Activated T-helper 1 cell treated with anti-CD3 and anti-CD28 coated beads, Interleukin-12 subunit alpha, Interleukin-12 subunit beta, Interleukin-2, Interleukin-4 antibody, amounts not matched to agents 30 ng/mL and 10 ng/mL and 1 ng/mL, durations not matched to agents 14 hours and 24 hours and 36 hours (primary cell): ENCODE measurements at regions not wholly inside any gene's neighbourhood (a gene's known extent, or its start where the extent isn't known, plus 50 kb on each side); places are given as distances from the start of the nearest gene placed in this dataset.

Experiments used
- DNase-seq: peaks from one replicate; pipeline ENCODE4 v3.0.0; 2021; ENCODE audit warnings: low spot score
- H3K27ac Mint-ChIP-seq: one replicate; pipeline ENCODE4 v1.8.0; 2021; ENCODE audit warnings: mild to moderate bottlenecking, mixed read lengths
- H3K27me3 Mint-ChIP-seq: one replicate; pipeline ENCODE4 v1.8.0; 2022; ENCODE audit warnings: mild to moderate bottlenecking, moderate library complexity, mixed read lengths; ENCODE audit not compliant: insufficient read depth
- H3K36me3 Mint-ChIP-seq: one replicate; pipeline ENCODE4 v1.8.0; 2021; ENCODE audit warnings: low read depth, mixed read lengths
- H3K4me1 Mint-ChIP-seq: one replicate; pipeline ENCODE4 v1.8.0; 2021; ENCODE audit warnings: low read depth, mixed read lengths
- H3K4me3 Mint-ChIP-seq: one replicate; pipeline ENCODE4 v1.8.0; 2021; ENCODE audit warnings: mild to moderate bottlenecking, moderate library complexity, mixed read lengths
- H3K9me3 Mint-ChIP-seq: one replicate; pipeline ENCODE4 v1.8.0; 2021; ENCODE audit warnings: mixed read lengths
- intact Hi-C: fragments of 100-400 bp; cut with micrococcal nuclease; formaldehyde crosslinking; loops from one replicate; pipeline ENCODE4 v1.15.1; 2024

GRCh38 chr4:57249083-57249482, 138.9 kb upstream of the IGFBP7 start:
- Mint-ChIP-seq H3K4me3 (no peak overlapping the region), H3K36me3 (no peaks in the 10 kb centered on the region), H3K27me3 (no peaks in the 10 kb centered on the region), H3K27ac (no peak overlapping the region), H3K9me3 (no peaks in the 10 kb centered on the region), H3K4me1 (no peaks in the 10 kb centered on the region)
- no peak for DNase-seq
- intact Hi-C loops = no loop called here

- intact Hi-C loops = no loop called here
- Mint-ChIP-seq H3K4me1 (no peaks in the 10 kb centered on the region), H3K27ac (no peak overlapping the region), H3K27me3 (no peaks in the 10 kb centered on the region), H3K36me3 (no peaks in the 10 kb centered on the region), H3K9me3 (no peaks in the 10 kb centered on the region), H3K4me3 (no peak overlapping the region)
- no peak for DNase-seq
These were observed 132.9 kb upstream of the IGFBP7 start for GRCh38 chr4:57243076-57243475.

GRCh38 chr4:57234252-57234775, 124.1 kb upstream of the IGFBP7 start:
- H3K27me3 Mint-ChIP-seq = no peaks in the 10 kb centered on the region
- no peak for DNase-seq
- H3K36me3 Mint-ChIP-seq = no peaks in the 10 kb centered on the region
- intact Hi-C loops = no loop called here
- H3K27ac Mint-ChIP-seq = no peak overlapping the region
- H3K9me3 Mint-ChIP-seq = no peaks in the 10 kb centered on the region
- H3K4me3 Mint-ChIP-seq = no peak overlapping the region
- H3K4me1 Mint-ChIP-seq = no peaks in the 10 kb centered on the region

GRCh38 chr4:57233386-57233785, 123.2 kb upstream of the IGFBP7 start:
- Mint-ChIP-seq H3K4me3 (no peak overlapping the region), H3K27ac (no peak overlapping the region), H3K36me3 (no peaks in the 10 kb centered on the region), H3K9me3 (no peaks in the 10 kb centered on the region), H3K27me3 (no peaks in the 10 kb centered on the region), H3K4me1 (no peaks in the 10 kb centered on the region)
- intact Hi-C loops = no loop called here
- no peak for DNase-seq

GRCh38 chr4:57231781-57232180, 121.6 kb upstream of the IGFBP7 start:
- Mint-ChIP-seq H3K4me3 (no peak overlapping the region), H3K4me1 (no peaks in the 10 kb centered on the region), H3K27me3 (no peaks in the 10 kb centered on the region), H3K9me3 (no peaks in the 10 kb centered on the region), H3K36me3 (no peaks in the 10 kb centered on the region), H3K27ac (no peak overlapping the region)
- DNase-seq = no peak
- intact Hi-C loops = no loop called here

- Mint-ChIP-seq H3K27ac (no peak overlapping the region), H3K27me3 (no peaks in the 10 kb centered on the region), H3K9me3 (no peaks in the 10 kb centered on the region), H3K4me3 (no peak overlapping the region), H3K4me1 (no peaks in the 10 kb centered on the region), H3K36me3 (no peaks in the 10 kb centered on the region)
- no peak for DNase-seq
- intact Hi-C loops = no loop called here
These were observed 110.5 kb upstream of the IGFBP7 start for GRCh38 chr4:57220734-57221133.

GRCh38 chr4:57220172-57220571, 110.0 kb upstream of the IGFBP7 start:
- DNase-seq = no peak
- no peaks in the 10 kb centered on the region for H3K27me3 Mint-ChIP-seq
- H3K4me3 Mint-ChIP-seq = no peak overlapping the region
- H3K27ac Mint-ChIP-seq = no peak overlapping the region
- no peaks in the 10 kb centered on the region for H3K36me3 Mint-ChIP-seq
- H3K9me3 Mint-ChIP-seq = no peaks in the 10 kb centered on the region
- intact Hi-C loops = no loop called here
- no peaks in the 10 kb centered on the region for H3K4me1 Mint-ChIP-seq

GRCh38 chr4:57219431-57219830, 109.2 kb upstream of the IGFBP7 start:
- no peak for DNase-seq
- Mint-ChIP-seq H3K9me3 (no peaks in the 10 kb centered on the region), H3K36me3 (no peaks in the 10 kb centered on the region), H3K27ac (no peak overlapping the region), H3K4me1 (no peaks in the 10 kb centered on the region), H3K27me3 (no peaks in the 10 kb centered on the region), H3K4me3 (no peak overlapping the region)
- intact Hi-C loops = no loop called here

- H3K27ac Mint-ChIP-seq = no peak overlapping the region
- no peaks in the 10 kb centered on the region for H3K27me3 Mint-ChIP-seq
- no peak for DNase-seq
- no peak overlapping the region for H3K4me3 Mint-ChIP-seq
- intact Hi-C loops = no loop called here
- no peaks in the 10 kb centered on the region for H3K9me3 Mint-ChIP-seq
- no peaks in the 10 kb centered on the region for H3K4me1 Mint-ChIP-seq
- no peaks in the 10 kb centered on the region for H3K36me3 Mint-ChIP-seq
These were observed 104.6 kb upstream of the IGFBP7 start for GRCh38 chr4:57214654-57215411.

- intact Hi-C loops = no loop called here
- H3K27ac Mint-ChIP-seq = no peak overlapping the region
These were observed 100.9 kb upstream of the IGFBP7 start for GRCh38 chr4:57211131-57211530.

GRCh38 chr4:57206172-57206571, 96.0 kb upstream of the IGFBP7 start:
- intact Hi-C loops = no loop called here
- H3K27me3 Mint-ChIP-seq = peaks cover 5% of the 10 kb centered on the region
- no peaks in the 10 kb centered on the region for H3K4me1 Mint-ChIP-seq
- no peak for DNase-seq
- no peaks in the 10 kb centered on the region for H3K36me3 Mint-ChIP-seq
- H3K4me3 Mint-ChIP-seq = no peak overlapping the region
- H3K27ac Mint-ChIP-seq = no peak overlapping the region
- no peaks in the 10 kb centered on the region for H3K9me3 Mint-ChIP-seq

More at GRCh38 chr4:57211131-57211530, 100.9 kb upstream of the IGFBP7 start:
- Mint-ChIP-seq H3K27me3 (no peaks in the 10 kb centered on the region), H3K36me3 (no peaks in the 10 kb centered on the region), H3K4me1 (no peaks in the 10 kb centered on the region), H3K4me3 (no peak overlapping the region), H3K9me3 (no peaks in the 10 kb centered on the region)
- no peak for DNase-seq

- Mint-ChIP-seq H3K36me3 (no peaks in the 10 kb centered on the region), H3K27me3 (peaks cover 5% of the 10 kb centered on the region), H3K4me3 (no peak overlapping the region), H3K27ac (no peak overlapping the region), H3K9me3 (no peaks in the 10 kb centered on the region), H3K4me1 (no peaks in the 10 kb centered on the region)
- intact Hi-C loops = no loop called here
- DNase-seq = no peak
These were observed 95.4 kb upstream of the IGFBP7 start for GRCh38 chr4:57205580-57205979.

GRCh38 chr4:57200799-57201327, 90.7 kb upstream of the IGFBP7 start:
- intact Hi-C loops = no loop called here
- no peaks in the 10 kb centered on the region for H3K9me3 Mint-ChIP-seq
- H3K4me3 Mint-ChIP-seq = no peak overlapping the region
- no peak overlapping the region for H3K27ac Mint-ChIP-seq
- H3K27me3 Mint-ChIP-seq = peaks cover 3% of the 10 kb centered on the region
- no peaks in the 10 kb centered on the region for H3K36me3 Mint-ChIP-seq
- H3K4me1 Mint-ChIP-seq = no peaks in the 10 kb centered on the region
- no peak for DNase-seq
